CD14-positive monocyte (primary cell): ENCODE measurements at regions not wholly inside any gene's neighbourhood (a gene's known extent, or its start where the extent isn't known, plus 50 kb on each side); places are given as distances from the start of the nearest gene placed in this dataset.

Experiments used
- DNase-seq, 3 donors: peaks; one replicate each; pipeline ENCODE4 v3.0.0-alpha.2; 2011 to 2022
- H2AFZ ChIP-seq: 2 replicates; pipeline ENCODE4 v1.6.0; 2012; ENCODE audit warnings: mild to moderate bottlenecking, low read depth, low read length, inconsistent platforms; ENCODE audit not compliant: insufficient read depth, poor library complexity, severe bottlenecking
- H3K27ac ChIP-seq, 2 donors: 1 replicate in 1 of 2; 2 replicates in 1 of 2; pipeline ENCODE4 v1.5.1; 2012 to 2013; ENCODE audit warnings: low read length in 2 of 2, control low read depth in 1 of 2, inconsistent platforms in 1 of 2, low read depth in 1 of 2, mild to moderate bottlenecking in 1 of 2
- H3K27me3 ChIP-seq, 2 donors: one replicate each; pipeline versions ENCODE4 v1.6.0 to v1.6.1; 2011 to 2013; ENCODE audit warnings: low read length in 2 of 2; ENCODE audit not compliant: control insufficient read depth in 2 of 2, insufficient read depth in 2 of 2
- H3K36me3 ChIP-seq, 2 donors: replicated peaks in 1 of 2; 1 replicate in 1 of 2; 2 replicates in 1 of 2; pipeline versions ENCODE4 v1.5.1 to v1.6.1; 2012 to 2013; ENCODE audit warnings: low read length in 2 of 2, control low read depth in 1 of 2, inconsistent platforms in 1 of 2, mild to moderate bottlenecking in 1 of 2; ENCODE audit not compliant: insufficient read depth in 2 of 2, control insufficient read depth in 1 of 2
- H3K4me1 ChIP-seq, 2 donors: 1 replicate in 1 of 2; 2 replicates in 1 of 2; pipeline versions ENCODE4 v1.5.1 to v1.6.1; 2012 to 2013; ENCODE audit warnings: low read length in 2 of 2, control low read depth in 1 of 2, inconsistent platforms in 1 of 2, mild to moderate bottlenecking in 1 of 2, moderate library complexity in 1 of 2; ENCODE audit not compliant: insufficient read depth in 2 of 2, control insufficient read depth in 1 of 2
- H3K4me2 ChIP-seq: replicated peaks from 2 replicates; pipeline ENCODE3; 2012; ENCODE audit warnings: low read length, moderate library complexity, mild to moderate bottlenecking; ENCODE audit not compliant: poor library complexity, severe bottlenecking; ENCODE audit errors: extremely low read depth
- H3K4me3 ChIP-seq, 3 experiments: fragments of 200-600 bp in 1 of 3; sonication (generic) in 1 of 3; replicated peaks in 1 of 3; 1 replicate in 2 of 3; 2 replicates in 1 of 3; pipeline ENCODE4 v1.5.1; 2011 to 2013; ENCODE audit warnings: low read length in 3 of 3, mild to moderate bottlenecking in 3 of 3, control low read depth in 2 of 3, low read depth in 2 of 3, inconsistent platforms in 1 of 3, moderate library complexity in 1 of 3
- H3K79me2 ChIP-seq: 2 replicates; pipeline ENCODE4 v1.6.0; 2012; ENCODE audit warnings: mild to moderate bottlenecking, control low read depth, inconsistent platforms, low read length, moderate library complexity; ENCODE audit not compliant: insufficient read depth
- H3K9ac ChIP-seq: 2 replicates; pipeline ENCODE4 v1.6.0; 2017; ENCODE audit warnings: low read length, mild to moderate bottlenecking; ENCODE audit not compliant: insufficient read depth, poor library complexity, severe bottlenecking
- H3K9me3 ChIP-seq, 2 donors: replicated peaks in 1 of 2; 1 replicate in 1 of 2; 2 replicates in 1 of 2; pipeline versions ENCODE4 v1.5.1 to v1.6.1; 2012 to 2013; ENCODE audit warnings: low read length in 2 of 2, control low read depth in 1 of 2; ENCODE audit not compliant: control insufficient read depth in 1 of 2, insufficient read depth in 1 of 2
- H4K20me1 ChIP-seq: 2 replicates; pipeline ENCODE4 v1.6.0; 2012; ENCODE audit warnings: mild to moderate bottlenecking, low read length, control low read depth, moderate library complexity; ENCODE audit not compliant: insufficient read depth
- H3K27ac Mint-ChIP-seq, 7 donors: one replicate each; pipeline ENCODE4 v1.8.0; 2020; ENCODE audit warnings: mild to moderate bottlenecking in 7 of 7, mixed read lengths in 7 of 7, moderate library complexity in 6 of 7, inconsistent platforms in 2 of 7
- H3K27me3 Mint-ChIP-seq, 3 donors: one replicate each; pipeline ENCODE4 v1.8.0; 2021 to 2022; ENCODE audit warnings: low read depth in 3 of 3, mild to moderate bottlenecking in 3 of 3, mixed read lengths in 3 of 3, moderate library complexity in 3 of 3, inconsistent platforms in 1 of 3
- H3K36me3 Mint-ChIP-seq, 2 donors: one replicate each; pipeline ENCODE4 v1.8.0; 2020; ENCODE audit warnings: mixed read lengths in 2 of 2, inconsistent platforms in 1 of 2, mild to moderate bottlenecking in 1 of 2
- H3K4me1 Mint-ChIP-seq: one replicate; pipeline ENCODE4 v1.8.0; 2020; ENCODE audit warnings: mild to moderate bottlenecking, mixed read lengths
- H3K4me3 Mint-ChIP-seq, 2 donors: one replicate each; pipeline ENCODE4 v1.8.0; 2020; ENCODE audit warnings: mild to moderate bottlenecking in 2 of 2, mixed read lengths in 2 of 2, moderate library complexity in 1 of 2
- H3K9me3 Mint-ChIP-seq, 7 donors: one replicate each; pipeline ENCODE4 v1.8.0; 2020 to 2022; ENCODE audit warnings: mixed read lengths in 7 of 7, mild to moderate bottlenecking in 6 of 7, moderate library complexity in 6 of 7, inconsistent platforms in 2 of 7
- CTCF ChIP-seq: fragments of 200-600 bp; IDR thresholded peaks from one replicate; pipeline ENCODE4 v1.8.0; 2022; ENCODE audit warnings: antibody characterized with exemption, mild to moderate bottlenecking
- WGBS: methylation state at CpG from one replicate; pipeline ENCODE4 v1.1.5; 2013; ENCODE audit warnings: missing lambda C conversion rate; ENCODE audit not compliant: insufficient coverage; 5-methylcytosine and 5-hydroxymethylcytosine counted together
- intact Hi-C, 2 donors: fragments of 100-400 bp; cut with micrococcal nuclease; formaldehyde crosslinking; loops; one replicate each; pipeline versions ENCODE4 v1.15.0 to v1.15.1; 2023

GRCh38 chr10:111240348-111240747 is 163.5 kb downstream of the ADRA2A start:
- H3K4me3 Mint-ChIP-seq = no peak overlapping the region
- WGBS = 100% methylated on average over 1 of the region's 1 CpG
- H3K36me3 Mint-ChIP-seq = no peaks in the 10 kb centered on the region
- Histone ChIP-seq H3K9me3 (no peaks in the 10 kb centered on the region), H3K27ac (no peak overlapping the region), H3K36me3 (no peaks in the 10 kb centered on the region), H2AFZ (no peak overlapping the region), H3K4me1 (no peaks in the 10 kb centered on the region), H3K4me2 (no peak overlapping the region), H3K79me2 (no peaks in the 10 kb centered on the region), H3K4me3 (no peak overlapping the region), H3K9ac (no peak overlapping the region), H4K20me1 (no peaks in the 10 kb centered on the region), H3K27me3 (no peaks in the 10 kb centered on the region)
- no peaks in the 10 kb centered on the region for H3K4me1 Mint-ChIP-seq
- no peak for DNase-seq
- H3K9me3 Mint-ChIP-seq = peaks cover 0 to 5% (median 0%) of the 10 kb centered on the region in 7 donors
- intact Hi-C loops = no loop called here
- no peak overlapping the region for H3K27ac Mint-ChIP-seq
- H3K27me3 Mint-ChIP-seq = peaks cover 0 to 3% (median 0%) of the 10 kb centered on the region in 3 donors
- no peak for TF ChIP-seq CTCF

DNA sequence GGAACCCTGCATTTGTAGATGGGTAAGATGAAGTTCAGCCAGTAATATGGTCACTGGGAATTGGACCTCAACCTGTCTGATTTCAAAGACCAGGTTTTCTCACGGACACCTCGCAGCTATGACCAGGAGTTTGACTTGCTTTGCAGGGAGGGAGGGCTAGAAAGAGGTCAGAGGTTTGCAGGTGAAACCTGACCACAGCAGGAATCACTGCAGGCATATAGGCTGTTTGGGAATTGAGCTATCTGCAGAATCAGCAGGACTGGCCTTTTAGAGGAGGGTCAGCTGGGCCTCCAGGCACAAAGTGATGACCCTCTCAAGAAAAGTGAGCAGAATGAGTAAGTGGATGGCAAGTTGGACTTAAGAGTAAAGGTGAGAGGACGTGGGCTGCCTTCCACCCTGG is 166.3 kb downstream of the ADRA2A start:
- no peak overlapping the region for H3K4me3 Mint-ChIP-seq
- Histone ChIP-seq H3K27me3 (peaks cover 0 to 2% of the 10 kb centered on the region in 2 donors), H3K4me1 (no peaks in the 10 kb centered on the region), H3K79me2 (no peaks in the 10 kb centered on the region), H3K4me3 (no peak overlapping the region), H3K9me3 (no peaks in the 10 kb centered on the region), H4K20me1 (no peaks in the 10 kb centered on the region), H2AFZ (no peak overlapping the region), H3K4me2 (no peak overlapping the region), H3K9ac (no peak overlapping the region), H3K36me3 (no peaks in the 10 kb centered on the region), H3K27ac (no peak overlapping the region)
- WGBS = 100% methylated on average over 2 of the region's 3 CpGs
- H3K27ac Mint-ChIP-seq = no peak overlapping the region
- intact Hi-C loops = no loop called here
- H3K27me3 Mint-ChIP-seq = peaks cover 0 to 3% (median 2%) of the 10 kb centered on the region in 3 donors
- peaks cover 0 to 5% (median 0%) of the 10 kb centered on the region in 7 donors for H3K9me3 Mint-ChIP-seq
- H3K4me1 Mint-ChIP-seq = no peaks in the 10 kb centered on the region
- TF ChIP-seq CTCF = no peak
- H3K36me3 Mint-ChIP-seq = no peaks in the 10 kb centered on the region
- DNase-seq = no peak
